ENCODE measurements at regions not wholly inside any gene's neighbourhood (a gene's known extent, or its start where the extent isn't known, plus 50 kb on each side); places are given as distances from the start of the nearest gene placed in this dataset.
A peak's percentile ranks its signal among the peaks of the same experiment; 100 is the strongest.
"Not testable (repeated sequence)": the region's sequence is repeated elsewhere in the genome, so short reads cannot be mapped to it uniquely, and the experiment has no call there.

- DNase-seq = no peak
Measured at GRCh38 chr10:9911488-9911887, 1106.2 kb upstream of the CELF2 start.

DNA sequence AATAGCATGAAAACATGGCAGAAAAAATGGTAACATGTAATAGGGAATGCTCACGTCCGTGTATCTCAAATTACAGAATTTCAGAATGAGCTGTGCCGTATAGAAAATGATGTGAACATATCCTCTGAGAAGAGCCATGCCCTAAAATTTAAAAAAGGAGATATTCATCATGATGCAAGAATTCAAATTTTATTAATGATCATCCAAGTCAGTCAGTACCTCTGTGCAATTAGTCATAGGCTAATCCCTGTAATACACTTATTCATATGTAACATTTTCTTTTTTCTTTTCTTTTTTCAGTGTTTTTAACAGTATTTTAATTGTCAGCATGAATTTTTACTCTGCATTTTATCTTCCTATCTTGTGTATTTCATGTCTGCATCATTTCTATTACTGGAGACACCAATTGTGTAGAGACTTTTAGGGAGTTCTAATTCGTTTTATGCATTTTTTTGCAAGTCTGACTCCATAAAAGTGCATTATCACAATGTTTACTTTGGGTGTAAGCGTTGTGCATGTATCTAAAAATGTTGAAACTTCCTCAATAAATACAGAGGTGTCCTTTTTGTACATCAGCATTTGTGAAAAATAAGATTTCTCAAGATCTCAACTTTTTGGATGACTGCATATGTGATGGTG lies 1103.7 kb upstream of the CELF2 start:
- no peak for DNase-seq

DNA sequence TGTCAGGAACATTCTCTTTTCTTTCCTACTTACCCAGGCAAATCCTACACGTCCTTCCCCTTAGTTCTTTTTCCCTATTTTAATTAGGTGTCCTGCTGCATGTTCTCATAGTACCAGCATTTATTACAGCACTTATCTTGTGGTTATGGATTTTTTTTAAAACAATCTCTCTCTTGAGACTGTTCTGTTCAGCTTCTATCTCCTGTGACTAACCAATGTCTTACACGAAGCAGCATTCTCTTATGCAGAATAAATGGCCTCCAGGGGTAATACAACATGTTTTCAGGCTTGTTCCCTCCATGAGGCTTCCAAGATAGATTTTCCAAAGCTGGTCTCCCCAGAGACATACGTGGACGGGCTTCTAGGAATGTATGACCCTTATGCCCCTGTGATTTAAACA lies 1096.1 kb upstream of the CELF2 start:
- DNase-seq = no peak

- no peak for DNase-seq
Measured at GRCh38 chr10:9922126-9922870, 1095.4 kb upstream of the CELF2 start.

DNA sequence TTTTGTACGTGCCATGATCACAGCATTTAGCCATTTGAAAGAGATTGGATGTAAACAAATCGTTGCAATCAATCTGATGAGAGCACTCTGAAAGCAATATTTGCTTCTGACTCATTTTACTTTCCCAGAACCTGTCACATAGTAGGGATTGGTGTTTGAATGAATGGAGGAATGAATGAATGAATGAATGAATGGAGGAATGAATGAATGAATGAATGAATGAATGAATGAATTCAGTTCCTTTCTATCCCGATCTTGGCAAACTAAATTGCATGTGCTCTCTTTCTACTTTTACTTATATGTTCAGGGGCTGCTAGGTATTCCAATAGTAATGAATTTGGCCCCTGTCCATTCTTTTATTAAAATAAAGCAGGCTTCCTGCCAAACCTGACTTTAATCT lies 1091.7 kb upstream of the CELF2 start:
- DNase-seq = no peak

DNA sequence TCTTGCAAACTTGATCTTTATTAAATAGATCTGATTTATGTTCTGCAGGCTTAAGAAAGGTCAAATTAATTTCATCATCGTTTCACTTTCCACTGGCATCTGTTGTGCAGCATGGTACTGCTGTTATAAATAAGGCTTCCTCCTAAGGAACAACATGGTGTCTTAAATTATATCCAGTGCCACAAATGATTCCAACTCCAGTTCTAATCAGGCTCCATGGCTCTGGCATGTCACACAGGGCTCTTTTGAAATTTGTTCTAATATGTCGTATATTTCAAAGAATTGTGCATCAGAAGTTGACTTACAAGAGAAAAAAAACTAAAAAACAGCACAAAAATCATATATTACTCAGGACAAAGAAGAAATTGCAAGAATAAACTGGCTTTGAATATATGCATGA lies 1090.8 kb upstream of the CELF2 start:
- DNase-seq = no peak

DNA sequence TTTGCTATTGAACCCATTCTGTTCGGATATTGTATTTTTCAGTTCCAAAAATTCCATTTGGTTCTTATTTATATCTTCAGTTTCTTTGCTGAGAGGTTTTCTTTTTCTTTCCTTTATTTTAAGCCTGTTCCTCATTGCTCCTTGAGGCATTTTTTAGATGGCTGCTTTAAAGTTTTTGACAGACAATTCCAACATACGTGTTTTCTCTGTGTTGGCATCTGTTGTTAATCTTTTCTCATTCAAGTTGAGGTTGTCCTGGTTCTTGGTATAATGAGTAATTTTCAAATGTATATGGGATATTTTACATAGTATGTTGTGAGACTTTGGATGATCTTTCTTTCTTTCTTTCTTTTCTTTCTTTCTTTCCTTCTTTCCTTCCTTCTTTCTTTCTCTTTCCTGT lies 1078.0 kb upstream of the CELF2 start:
- DNase-seq = no peak

DNA sequence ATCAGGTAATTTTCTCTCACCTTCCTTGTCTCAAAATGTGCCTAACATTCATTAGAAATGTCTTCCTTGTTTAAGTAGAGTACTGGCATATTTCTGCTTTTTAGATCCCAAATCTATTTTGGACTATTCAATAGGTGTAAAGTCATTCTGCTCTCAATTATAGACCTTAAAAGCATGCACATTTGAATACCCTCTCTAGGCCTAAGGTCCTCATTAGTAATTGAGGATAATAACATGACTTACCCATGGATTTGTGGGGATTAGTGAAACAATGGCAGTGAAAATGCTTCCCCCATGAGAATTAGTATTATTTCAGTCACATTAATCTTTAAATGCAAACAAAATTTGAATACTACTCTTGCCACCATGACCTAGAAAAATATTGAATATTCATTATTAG lies 1073.0 kb upstream of the CELF2 start:
- no peak for DNase-seq

DNA sequence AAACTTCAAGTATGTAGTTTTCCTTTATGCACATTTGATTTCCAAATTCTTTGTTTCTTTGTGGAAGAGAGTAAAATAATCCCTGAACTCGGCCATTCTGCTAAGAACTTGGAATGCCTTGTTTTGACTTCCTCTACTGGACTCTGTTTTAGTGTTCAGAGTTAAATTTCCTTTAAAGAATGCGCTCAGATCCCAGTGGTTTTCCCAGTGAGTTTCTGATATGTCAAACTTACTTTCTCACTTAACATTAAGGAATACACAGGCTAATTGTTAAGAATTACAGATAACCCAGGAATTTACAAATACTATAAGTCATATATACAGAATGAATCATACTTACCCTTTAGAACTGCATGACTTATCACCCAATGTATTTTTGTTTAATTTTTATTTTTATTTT lies 1067.6 kb upstream of the CELF2 start:
- no peak for DNase-seq

GRCh38 chr10:9951481-9952257 lies 1066.0 kb upstream of the CELF2 start:
- no peak for DNase-seq

DNA sequence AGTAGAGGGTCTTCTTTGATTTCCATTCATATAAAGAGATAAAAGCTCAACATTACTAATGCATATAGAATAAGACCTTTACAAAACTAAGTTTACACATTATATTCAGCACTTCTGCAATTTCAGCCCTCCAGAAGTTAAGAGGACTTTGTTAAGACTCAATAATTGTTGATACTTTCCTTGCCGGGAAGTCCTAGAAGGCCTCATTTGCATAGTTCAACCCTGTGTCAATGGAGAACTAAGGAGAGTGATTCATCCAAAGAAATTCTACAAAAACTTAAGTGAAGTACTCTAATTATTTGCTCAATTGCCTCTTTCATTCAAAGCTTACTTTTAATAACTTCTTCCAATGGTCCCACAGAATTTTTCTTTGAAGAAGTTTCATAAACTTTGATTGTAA lies 1060.3 kb upstream of the CELF2 start:
- DNase-seq = no peak

- DNase-seq = not testable (repeated sequence)
Measured at GRCh38 chr10:9957876-9958275, 1059.8 kb upstream of the CELF2 start.

- DNase-seq = no peak
Measured at GRCh38 chr10:9965341-9965740, 1052.3 kb upstream of the CELF2 start.

GRCh38 chr10:9986786-9987185 lies 1030.9 kb upstream of the CELF2 start:
- DNase-seq = no peak

DNA sequence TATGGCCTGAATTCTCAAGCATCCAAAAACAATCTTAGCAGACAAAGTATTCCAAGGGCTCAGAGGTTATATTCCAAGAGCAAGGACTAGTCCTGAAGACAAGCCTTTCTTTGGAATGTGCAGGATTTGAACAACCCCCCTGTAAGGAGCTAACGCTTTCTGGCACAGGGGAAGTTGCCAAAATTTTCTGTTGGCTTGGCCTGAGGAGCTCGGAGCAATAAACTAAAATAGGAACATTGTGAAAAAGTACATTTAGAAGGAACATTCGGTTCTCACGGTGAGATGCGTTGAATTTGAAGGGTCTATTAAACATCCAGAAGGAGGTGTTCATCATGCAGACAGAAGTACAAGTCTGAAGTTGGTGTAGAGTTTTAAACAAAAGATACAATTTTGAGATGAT lies 1030.5 kb upstream of the CELF2 start:
- no peak for DNase-seq

GRCh38 chr10:9992661-9993060 lies 1025.0 kb upstream of the CELF2 start:
- peak; percentile 14 for DNase-seq

GRCh38 chr10:9994131-9994530 lies 1023.5 kb upstream of the CELF2 start:
- no peak for DNase-seq

DNA sequence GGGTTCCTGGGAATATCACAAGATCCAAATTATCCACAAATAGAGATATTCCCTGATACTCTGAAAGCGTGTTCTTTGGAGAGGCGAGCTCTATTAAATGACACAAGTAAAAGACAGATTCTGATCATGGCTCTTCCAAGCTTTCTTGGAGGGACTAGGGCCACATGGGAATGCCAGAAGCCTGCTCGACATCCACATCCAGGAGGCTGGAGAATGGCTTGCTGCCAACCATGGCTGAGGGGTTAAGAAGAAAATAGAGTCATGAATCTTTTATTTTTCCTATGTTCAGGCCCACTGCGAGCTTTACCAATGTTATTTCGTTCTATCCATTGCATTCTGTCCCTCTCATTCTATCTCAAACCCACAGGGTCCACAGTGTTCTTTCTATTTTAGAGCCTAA lies 1018.0 kb upstream of the CELF2 start:
- no peak for DNase-seq

DNA sequence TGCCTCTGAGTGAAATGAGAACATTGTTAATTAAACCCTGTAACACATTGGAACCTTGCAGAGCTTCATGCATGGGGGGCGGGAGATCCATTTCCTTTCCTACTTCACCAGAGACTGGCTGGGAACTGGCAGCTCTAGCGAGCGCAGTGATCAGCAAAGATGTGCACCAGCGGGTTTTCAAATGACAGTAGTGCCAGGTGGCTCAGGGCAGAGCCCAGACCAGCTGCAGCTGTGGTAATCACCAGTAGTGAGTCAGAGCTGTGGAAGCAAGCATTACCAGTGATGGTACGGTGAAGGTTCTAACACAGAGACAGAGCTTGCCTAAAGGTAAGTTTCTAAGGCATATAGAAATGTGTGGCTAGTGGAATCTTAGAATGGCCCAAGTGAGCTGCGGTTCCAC lies 1009.7 kb upstream of the CELF2 start:
- no peak for DNase-seq

DNA sequence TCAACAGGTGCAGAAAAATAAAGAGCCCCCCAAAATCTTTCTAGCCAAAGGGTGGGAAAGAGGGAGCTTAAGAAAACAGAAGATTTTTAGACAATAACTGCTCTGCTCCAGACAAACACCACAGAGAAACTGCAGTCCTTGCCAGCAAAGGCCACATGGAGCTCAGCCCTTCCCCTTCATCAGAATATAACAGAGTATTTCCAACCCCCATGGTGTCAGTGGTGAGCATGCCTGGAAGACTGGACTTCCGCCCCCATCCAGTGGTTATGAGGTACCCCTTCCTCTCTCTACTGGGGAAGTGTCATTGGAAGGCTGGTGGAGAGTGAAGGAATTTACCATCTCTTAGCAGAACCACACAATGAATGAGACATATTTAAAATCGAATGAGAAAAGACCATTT lies 1007.3 kb upstream of the CELF2 start:
- no peak for DNase-seq

GRCh38 chr10:10014846-10015245 lies 1002.8 kb upstream of the CELF2 start:
- DNase-seq = no peak

- DNase-seq = no peak
Measured at GRCh38 chr10:10017716-10018115, 1000.0 kb upstream of the CELF2 start.

- DNase-seq = no peak
Measured at GRCh38 chr10:10020945-10021344, 996.7 kb upstream of the CELF2 start.

Measured in muscle of arm (tissue), 1 donor.